GF-D8 (cell line): ENCODE measurements at regions not wholly inside any gene's neighbourhood (a gene's known extent, or its start where the extent isn't known, plus 50 kb on each side); places are given as distances from the start of the nearest gene placed in this dataset.
"Not testable (repeated sequence)": the region's sequence is repeated elsewhere in the genome, so short reads cannot be mapped to it uniquely, and the experiment has no call there.

Source experiments
- DNase-seq: peaks from one replicate; lab custom pipeline; 2025; lab: John Stamatoyannopoulos, UW

DNA sequence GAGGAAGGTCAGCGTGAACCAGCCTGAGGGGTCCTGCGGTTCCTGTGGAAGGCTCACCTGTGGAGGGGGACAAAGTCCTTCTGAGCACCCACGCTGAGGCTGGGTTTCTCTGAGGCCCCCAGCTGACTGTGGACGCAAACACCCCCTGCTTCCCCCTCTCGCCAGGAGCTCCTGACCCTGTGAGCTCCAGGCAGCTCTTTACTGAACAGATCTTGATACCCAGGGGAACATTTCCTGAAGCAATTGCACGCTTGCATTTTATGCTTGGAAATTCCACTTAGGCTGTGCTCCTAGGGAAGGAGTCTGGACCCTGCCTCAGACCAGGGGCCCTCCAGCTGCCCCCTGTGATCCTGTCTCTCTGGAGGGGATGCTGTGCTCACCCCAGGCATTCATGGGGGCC lies 454.2 kb upstream of the B3GAT1 start:
- DNase-seq: no peak

DNA sequence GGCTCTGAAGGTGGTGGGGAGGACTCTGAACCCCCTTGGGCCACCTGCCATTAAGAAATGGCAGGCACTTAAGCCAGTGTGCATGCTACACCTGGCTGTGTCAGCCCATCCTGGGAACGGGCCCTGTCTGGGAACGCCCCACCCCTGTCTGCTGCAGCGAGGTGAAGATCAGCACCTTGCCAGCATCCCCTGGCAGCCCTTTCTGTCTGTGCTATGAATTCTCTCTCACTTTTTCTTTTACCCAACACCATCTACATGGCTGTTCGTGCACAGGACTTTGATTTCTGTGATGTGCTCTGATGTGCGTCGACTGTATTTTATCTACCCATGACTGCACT lies 452.9 kb upstream of the B3GAT1 start:
- DNase-seq: no peak

- no peak for DNase-seq
These were observed 452.4 kb upstream of the B3GAT1 start for GRCh38 chr11:134864233-134864967.

DNA sequence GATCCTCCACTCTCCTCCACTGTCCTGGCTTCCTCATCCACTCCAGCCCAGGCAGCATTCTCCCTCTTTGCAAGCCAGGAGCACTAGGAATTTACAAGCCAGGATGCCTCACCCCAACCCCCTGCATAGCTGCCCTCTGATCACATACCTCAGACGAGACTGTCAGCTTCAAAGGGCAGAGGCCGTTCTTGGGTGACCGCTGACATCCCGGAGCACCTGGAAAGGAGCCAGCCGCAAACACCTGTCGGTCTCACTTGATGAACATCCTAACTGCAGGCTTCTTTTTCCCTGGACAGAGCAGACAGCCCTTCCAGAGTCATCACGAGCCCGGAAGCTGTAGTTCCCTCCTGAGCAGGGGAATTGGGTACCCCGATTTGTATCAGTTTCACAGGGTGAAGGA lies 451.3 kb upstream of the B3GAT1 start:
- DNase-seq: no peak

DNA sequence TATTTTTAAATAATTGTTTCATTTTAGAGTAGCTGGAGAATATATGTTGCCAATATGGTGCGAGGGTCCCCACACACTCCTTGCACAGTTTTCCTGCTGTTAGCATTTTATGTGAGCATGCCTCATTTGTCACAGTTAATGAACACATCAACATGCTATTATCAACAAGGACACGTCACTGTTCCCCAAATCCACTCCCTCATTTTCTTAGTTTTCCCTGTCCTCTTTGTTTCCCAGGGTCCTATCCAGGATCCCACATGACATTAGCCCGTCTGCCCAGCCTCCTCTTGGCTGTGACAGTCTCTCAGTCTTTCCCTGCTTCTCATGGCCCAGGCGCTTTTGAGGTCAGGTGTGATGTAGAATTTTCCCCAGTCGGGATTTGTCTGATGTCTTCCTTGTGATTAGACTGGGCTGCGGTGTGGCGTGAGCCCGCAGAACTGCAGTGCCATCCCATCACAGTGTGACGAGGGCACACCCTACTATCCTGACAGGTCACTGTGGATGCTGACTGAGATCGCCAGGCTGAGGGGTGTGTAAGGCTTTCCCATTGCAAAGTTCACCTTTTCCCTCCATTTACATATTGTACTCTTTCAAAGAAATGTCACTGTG lies 450.6 kb upstream of the B3GAT1 start:
- DNase-seq: no peak

GRCh38 chr11:134862105-134862502 lies 450.1 kb upstream of the B3GAT1 start:
- DNase-seq: no peak

DNA sequence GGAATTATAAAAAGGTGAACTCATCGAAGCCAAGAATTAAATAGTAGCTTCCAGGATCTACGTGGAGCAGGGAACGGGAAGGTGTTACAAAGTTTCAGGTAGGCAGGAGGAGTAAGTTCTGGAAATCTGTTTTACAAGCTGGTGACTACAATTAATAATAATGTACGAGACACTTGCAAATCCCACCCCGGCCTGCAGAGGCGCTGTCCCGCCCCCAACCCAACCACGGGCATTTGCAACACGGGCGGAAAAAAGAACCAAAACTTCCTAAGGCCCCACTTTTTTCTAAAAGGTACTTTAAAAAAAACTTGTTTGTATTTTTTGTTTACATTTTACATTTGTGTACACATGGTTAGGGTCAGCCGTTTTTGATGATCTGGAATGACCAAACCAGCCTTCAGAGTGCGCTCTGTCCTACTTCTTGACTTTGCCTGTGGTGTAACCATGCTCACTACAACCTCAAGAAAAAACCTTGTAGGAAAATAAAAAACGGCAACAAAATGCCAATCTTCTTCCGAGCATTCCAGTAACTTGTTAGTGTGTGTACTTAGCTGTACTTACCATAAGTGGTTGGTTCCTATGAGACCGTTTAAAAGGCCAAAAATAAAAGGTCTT lies 449.6 kb upstream of the B3GAT1 start:
- no peak for DNase-seq

GRCh38 chr11:134858783-134859480 lies 446.9 kb upstream of the B3GAT1 start:
- no peak for DNase-seq

DNA sequence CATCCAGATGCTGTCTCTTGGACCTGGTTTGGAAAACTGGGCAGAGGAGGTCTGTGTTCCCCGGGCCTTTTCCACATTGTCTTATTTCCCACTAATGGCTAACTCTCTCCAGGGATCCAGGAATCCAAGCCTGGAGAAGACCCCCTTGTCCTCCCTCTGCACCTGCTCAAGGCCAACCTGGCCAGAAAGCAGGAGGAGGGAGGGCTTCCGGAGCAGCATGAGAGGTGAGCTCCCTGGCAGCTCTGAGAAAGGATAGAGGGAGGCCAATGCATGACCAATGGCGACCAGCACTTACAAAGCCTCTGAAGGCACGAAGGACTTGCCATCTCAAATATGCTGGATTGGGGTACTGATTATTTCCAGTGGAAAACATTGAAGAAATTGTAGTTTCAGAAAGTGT lies 445.0 kb upstream of the B3GAT1 start:
- DNase-seq: no peak

DNA sequence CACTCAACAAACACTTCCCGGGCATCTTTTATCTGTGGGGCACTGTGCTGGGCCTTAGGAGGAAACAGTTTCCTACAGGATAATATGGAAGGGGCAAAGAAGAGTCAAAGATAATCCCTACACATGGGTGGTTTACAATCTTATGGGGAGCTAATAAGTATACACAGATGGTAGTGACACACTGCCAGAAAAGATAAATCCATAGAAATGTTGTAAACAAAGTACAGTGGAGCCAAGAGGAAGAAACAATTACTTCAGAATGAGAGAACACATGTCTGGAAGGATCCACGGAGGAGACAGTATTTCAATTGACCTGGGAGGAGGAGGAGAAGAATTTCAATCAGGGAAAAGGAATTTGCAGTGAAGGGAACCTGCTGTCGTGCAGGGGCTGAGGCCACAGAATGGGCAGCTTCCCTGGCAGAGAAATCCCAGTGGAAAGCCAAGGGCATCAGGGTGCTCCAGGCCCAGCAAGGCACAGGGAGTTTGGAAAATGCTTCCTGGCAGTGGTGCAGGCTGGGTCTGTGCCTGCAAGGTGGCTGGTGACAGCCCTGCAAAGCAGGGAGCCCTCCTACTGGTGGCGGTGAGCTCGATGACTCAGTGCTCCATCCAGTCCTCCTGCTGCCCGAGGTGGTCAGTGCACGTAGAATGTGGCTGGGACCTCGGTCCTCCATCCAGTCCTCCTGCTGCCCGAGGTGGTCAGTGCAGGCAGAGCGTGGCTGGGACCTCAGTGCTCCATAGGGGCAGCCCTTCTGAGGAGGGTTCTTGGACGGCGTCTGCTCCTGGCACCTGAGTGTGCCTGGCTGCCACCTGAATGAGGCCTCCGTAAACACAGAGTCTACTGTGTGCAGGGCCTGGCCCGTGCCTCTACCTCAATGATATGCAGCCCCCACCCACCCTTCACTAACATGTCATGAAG lies 444.3 kb upstream of the B3GAT1 start:
- no peak for DNase-seq

- DNase-seq: no peak
These were observed 442.2 kb upstream of the B3GAT1 start for GRCh38 chr11:134853992-134854991.

GRCh38 chr11:134851503-134852224 lies 439.6 kb upstream of the B3GAT1 start:
- DNase-seq: not testable (repeated sequence)

DNA sequence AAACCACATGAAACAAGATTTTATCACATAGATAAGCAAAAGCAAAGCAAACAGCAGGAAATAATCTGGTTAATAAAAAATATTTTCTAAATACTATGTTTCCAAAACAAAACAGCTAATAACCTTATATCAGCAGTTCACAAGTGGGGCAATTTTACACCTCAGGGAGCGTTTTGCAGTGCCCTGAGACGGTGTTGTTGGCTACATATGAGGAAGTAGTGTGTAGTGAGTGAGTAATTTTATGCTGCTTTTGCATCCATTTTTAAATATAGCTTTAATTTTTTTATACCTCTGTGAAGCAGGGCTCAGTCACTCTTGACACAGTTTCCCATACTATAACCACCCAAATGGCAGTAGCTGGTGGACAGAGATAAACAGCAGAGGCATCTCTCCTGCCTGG lies 438.5 kb upstream of the B3GAT1 start:
- no peak for DNase-seq

DNA sequence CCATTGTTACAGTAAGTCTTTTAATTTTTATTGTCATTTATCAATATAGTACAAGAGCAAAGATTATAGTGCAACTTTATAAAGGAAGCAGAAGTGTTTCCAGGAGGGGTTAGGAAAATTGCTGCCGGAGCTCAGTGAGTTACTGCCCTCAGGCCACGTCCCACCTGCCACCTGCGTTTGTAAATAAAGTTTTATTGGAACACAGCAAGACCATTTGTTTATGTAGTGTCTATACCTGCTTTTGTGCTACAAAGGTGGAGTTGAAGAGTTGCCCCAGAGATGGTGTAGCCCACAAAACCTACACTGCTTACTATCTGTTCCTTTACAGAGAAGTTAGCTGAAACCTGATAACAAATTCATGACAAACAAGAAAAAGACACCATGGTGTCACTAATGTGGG lies 437.8 kb upstream of the B3GAT1 start:
- DNase-seq: no peak

GRCh38 chr11:134847083-134847715 lies 435.2 kb upstream of the B3GAT1 start:
- no peak for DNase-seq

DNA sequence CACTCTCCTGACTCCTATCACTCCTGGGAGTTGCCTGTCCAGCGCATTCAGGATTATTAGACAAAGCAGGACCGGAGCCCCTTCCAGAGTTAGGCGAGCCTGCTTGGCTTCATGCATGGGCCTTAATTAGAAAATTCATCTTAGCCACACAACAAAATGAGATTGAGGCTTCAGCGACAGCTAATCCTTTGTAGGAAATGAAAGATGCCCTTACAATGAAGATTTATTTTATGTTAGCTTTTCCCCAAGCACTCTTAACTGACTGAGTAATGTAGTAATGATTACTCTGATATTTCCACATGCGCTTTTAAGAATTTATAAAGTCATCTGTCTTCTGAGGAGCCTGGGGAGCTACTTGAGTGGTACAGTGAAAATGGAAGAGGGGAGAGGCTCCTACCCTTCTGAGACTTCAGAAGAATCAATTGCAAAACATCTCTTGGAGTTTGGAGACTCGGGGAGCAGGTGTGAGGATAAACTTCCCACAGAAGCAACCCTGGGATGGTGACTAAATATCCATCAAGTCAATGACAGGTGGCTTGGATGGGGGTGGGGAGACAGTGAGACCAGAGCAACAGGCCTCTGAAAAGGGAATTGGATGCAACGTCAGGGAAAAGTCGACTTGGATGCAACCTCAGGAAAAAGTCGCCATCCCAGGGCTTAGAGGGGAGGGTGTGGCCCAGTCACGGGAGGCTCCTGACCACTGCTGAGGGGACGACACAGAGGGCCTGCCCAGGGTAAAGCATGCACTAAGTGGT lies 434.5 kb upstream of the B3GAT1 start:
- DNase-seq: no peak

DNA sequence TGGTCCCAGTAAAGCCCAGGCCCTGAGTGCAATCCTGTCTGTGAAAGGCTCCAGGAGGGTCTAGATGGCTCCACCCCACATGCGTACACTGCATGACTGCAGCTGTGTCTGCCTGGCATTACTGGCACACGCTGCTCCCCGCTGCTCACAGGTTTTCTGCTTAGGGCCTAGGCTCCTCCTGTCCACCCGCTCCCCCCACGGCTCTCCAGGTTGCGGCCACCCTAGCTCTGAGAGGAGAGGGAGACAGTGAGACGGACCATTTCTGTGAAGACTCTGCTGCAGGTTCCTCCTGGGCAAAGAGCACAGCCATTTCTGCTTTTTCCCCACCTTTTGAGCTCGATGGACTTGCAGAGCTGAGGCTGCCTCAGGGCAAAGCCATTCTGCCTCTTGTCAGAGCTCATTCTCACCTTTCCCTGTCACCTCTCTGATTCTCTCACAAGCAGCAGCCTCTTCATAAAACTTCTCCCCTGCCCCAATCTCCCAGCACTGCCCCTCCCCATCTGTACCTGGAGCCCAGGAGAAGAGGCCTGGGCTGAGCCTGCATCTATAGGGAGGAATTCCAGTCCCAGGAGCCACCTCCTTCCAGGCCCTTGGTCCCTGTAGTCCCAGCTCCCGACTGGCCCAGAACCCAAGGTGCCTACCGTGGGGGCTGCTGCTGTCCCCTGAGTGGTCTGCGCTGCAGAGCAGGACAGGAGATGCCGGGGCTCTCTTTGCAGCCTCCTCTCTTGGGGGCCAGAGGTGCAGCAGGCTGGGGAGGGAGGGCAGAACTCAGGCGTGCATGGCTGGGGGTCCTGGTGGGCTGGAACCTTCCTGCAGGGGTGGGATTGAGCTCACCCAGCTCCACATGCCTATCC lies 433.7 kb upstream of the B3GAT1 start:
- no peak for DNase-seq

DNA sequence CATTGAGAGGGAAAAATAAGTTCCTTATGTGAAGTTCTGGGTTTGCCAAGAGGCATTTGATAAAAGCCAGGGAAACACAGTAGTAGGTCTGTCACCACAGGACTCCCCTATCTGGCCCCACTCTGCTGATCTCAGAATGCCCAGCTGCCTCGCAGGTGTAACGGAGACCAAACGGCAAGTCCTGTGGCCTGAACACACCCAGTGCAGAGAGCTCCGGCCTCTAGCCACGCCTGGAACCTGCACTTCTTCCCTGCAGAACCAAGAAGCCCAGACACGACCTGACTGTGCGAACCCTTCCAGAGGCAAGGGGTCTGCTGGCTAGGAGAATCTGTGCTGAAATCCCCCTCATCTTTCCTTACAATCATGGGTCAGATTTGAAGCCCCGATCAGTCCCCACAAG lies 432.8 kb upstream of the B3GAT1 start:
- DNase-seq: no peak
